Common myeloid progenitor, CD34-positive (primary cell): ENCODE measurements at regions not wholly inside any gene's neighbourhood (a gene's known extent, or its start where the extent isn't known, plus 50 kb on each side); places are given as distances from the start of the nearest gene placed in this dataset.

Source experiments
- CTCF ChIA-PET: fragments of 350-600 bp; sonication (Branson Sonifier 250); formaldehyde crosslinking; loops from one replicate; lab custom pipeline; 2021; ENCODE audit warnings: antibody characterized with exemption; lab: Charles Lee
- POLR2A ChIA-PET: fragments of 350-600 bp; sonication (Branson Sonifier 250); formaldehyde crosslinking; loops from one replicate; lab custom pipeline; 2021; ENCODE audit warnings: antibody characterized with exemption; lab: Charles Lee
- DNase-seq, 3 donors: peaks; one replicate each; pipeline versions ENCODE4 v3.0.0 to v3.0.0-alpha.2; 2013
- H3K27ac ChIP-seq, 2 experiments: 1 replicate in 1 of 2; 2 replicates in 1 of 2; pipeline ENCODE4 v1.7.0; 2013; ENCODE audit warnings: inconsistent platforms in 2 of 2, low read length in 2 of 2, mild to moderate bottlenecking in 2 of 2, low read depth in 1 of 2, moderate library complexity in 1 of 2; ENCODE audit not compliant: severe bottlenecking in 2 of 2, insufficient read depth in 1 of 2, poor library complexity in 1 of 2
- H3K27me3 ChIP-seq, 5 experiments: replicated peaks in 2 of 5; 1 replicate in 3 of 5; 2 replicates in 2 of 5; pipeline versions ENCODE4 v1.6.1 to v1.7.0; 2013; ENCODE audit warnings: low read length in 4 of 5, mild to moderate bottlenecking in 2 of 5, moderate library complexity in 2 of 5, inconsistent platforms in 1 of 5; ENCODE audit not compliant: insufficient read depth in 5 of 5, control insufficient read depth in 4 of 5
- H3K36me3 ChIP-seq, 4 experiments: 1 replicate in 2 of 4; 2 replicates in 2 of 4; pipeline versions ENCODE4 v1.6.1 to v1.7.0; 2013; ENCODE audit warnings: low read length in 3 of 4, control low read depth in 1 of 4, mild to moderate bottlenecking in 1 of 4; ENCODE audit not compliant: control insufficient read depth in 4 of 4, insufficient read depth in 4 of 4
- H3K4me1 ChIP-seq, 4 experiments: 1 replicate in 3 of 4; 2 replicates in 1 of 4; pipeline versions ENCODE4 v1.6.1 to v1.7.1; 2013; ENCODE audit warnings: low read length in 3 of 4, mild to moderate bottlenecking in 3 of 4, control low read depth in 1 of 4, inconsistent platforms in 1 of 4, moderate library complexity in 1 of 4; ENCODE audit not compliant: control insufficient read depth in 4 of 4, insufficient read depth in 4 of 4; ENCODE audit errors: control extremely low read depth in 1 of 4
- H3K4me3 ChIP-seq, 7 experiments: 1 replicate in 4 of 7; 2 replicates in 3 of 7; pipeline versions ENCODE4 v1.5.1 to v1.7.0; 2013; ENCODE audit warnings: mild to moderate bottlenecking in 7 of 7, low read length in 6 of 7, moderate library complexity in 6 of 7, inconsistent platforms in 2 of 7, low read depth in 2 of 7, control low read depth in 1 of 7; ENCODE audit not compliant: insufficient read depth in 4 of 7, control insufficient read depth in 1 of 7; ENCODE audit errors: extremely low read depth in 1 of 7
- H3K9me3 ChIP-seq, 5 experiments: 1 replicate in 4 of 5; 2 replicates in 1 of 5; pipeline versions ENCODE4 v1.6.1 to v1.7.1; 2013; ENCODE audit warnings: low read length in 4 of 5, mild to moderate bottlenecking in 2 of 5, inconsistent platforms in 1 of 5, low read depth in 1 of 5, moderate library complexity in 1 of 5; ENCODE audit not compliant: control insufficient read depth in 4 of 5, insufficient read depth in 2 of 5; ENCODE audit errors: control extremely low read depth in 1 of 5
- WGBS: methylation state at CpG from one replicate; pipeline ENCODE4 v1.1.5; 2013; ENCODE audit not compliant: insufficient coverage; 5-methylcytosine and 5-hydroxymethylcytosine counted together

GRCh38 chr5:176183321-176184074 lies 54.7 kb upstream of the SIMC1 start:
- 95% methylated on average over 16 of the region's 16 CpGs for WGBS
- H3K4me1 ChIP-seq: no peaks in the 10 kb centered on the region
- H3K27ac ChIP-seq: no peak overlapping the region
- peaks cover 0 to 6% (median 2%) of the 10 kb centered on the region in 5 experiments for H3K9me3 ChIP-seq
- ChIA-PET CTCF (no interaction called here), POLR2A (no interaction called here)
- no peaks in the 10 kb centered on the region for H3K36me3 ChIP-seq
- H3K4me3 ChIP-seq: no peak overlapping the region
- peaks cover 0 to 29% (median 15%) of the 10 kb centered on the region in 5 experiments for H3K27me3 ChIP-seq
- no peak for DNase-seq

DNA sequence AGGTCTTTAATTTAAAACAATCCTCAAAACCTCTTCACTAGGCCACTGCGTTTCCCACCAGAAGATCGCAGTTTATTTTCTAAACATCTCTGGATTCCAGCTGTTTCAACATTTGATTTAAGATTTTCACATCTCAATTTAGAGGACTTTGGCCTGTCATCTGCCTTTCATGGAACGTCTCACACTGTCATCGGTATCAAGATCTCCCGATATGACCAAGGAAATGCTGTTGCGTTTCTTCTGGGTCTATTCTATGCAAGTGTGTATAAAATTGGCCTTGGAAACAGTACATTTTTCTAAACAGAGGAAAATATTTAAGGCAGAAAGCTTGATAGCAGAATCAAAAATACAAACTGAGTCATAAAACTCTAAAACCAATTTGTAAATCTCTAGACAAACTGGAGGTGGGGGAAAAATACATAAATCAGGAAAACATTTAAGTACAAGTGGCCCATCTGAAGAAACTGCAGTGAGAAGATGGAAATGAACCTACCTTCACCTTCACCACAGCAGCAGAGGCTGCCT lies 53.6 kb upstream of the SIMC1 start:
- ChIA-PET POLR2A (no interaction called here), CTCF (interaction anchor here (1.0 kb wide), 1 partner anchor 24 kb away, joined by 3 read pairs; no protein-coding TSS in a partner anchor)
- H3K9me3 ChIP-seq: no peaks in the 10 kb centered on the region
- H3K4me1 ChIP-seq: no peaks in the 10 kb centered on the region
- H3K4me3 ChIP-seq: no peak overlapping the region
- no peaks in the 10 kb centered on the region for H3K36me3 ChIP-seq
- 100% methylated on average over 2 of the region's 6 CpGs for WGBS
- peaks cover 0 to 19% (median 9%) of the 10 kb centered on the region in 5 experiments for H3K27me3 ChIP-seq
- no peak for DNase-seq
- no peak overlapping the region for H3K27ac ChIP-seq

DNA sequence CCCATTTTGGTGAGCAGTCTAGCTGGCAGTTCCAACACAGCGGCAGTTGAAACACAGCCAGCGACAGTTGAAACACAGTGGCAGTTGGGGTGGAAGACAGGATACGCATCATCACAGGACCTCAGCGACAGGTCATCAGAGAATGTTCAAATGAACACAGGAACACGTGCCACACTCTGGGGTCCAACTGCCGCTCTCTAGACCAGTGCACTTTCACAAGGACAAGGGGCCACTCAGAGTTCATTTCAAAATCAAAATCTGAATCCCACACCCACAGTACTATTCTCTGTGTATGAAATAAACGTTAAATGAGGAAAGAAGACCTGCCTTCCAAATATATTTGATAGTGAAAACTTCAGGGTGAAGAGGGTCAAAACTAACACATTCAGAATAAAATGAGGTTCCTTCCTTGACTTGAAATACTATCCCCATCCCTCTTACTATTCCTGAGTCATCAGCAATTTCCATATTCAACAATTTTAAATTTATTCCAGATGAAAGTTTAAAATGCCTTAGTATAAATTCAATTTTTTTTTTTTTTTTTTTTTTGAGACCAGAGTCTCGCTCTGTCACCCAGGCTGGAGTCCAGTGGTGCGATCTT lies 53.0 kb upstream of the SIMC1 start:
- H3K4me1 ChIP-seq: no peaks in the 10 kb centered on the region
- no peaks in the 10 kb centered on the region for H3K9me3 ChIP-seq
- ChIA-PET POLR2A (no interaction called here), CTCF (interaction anchor here (1.0 kb wide), 1 partner anchor 25 kb away, joined by 3 read pairs; no protein-coding TSS in a partner anchor)
- H3K4me3 ChIP-seq: no peak overlapping the region
- H3K27me3 ChIP-seq: peaks cover 0 to 14% (median 8%) of the 10 kb centered on the region in 5 experiments
- H3K36me3 ChIP-seq: no peaks in the 10 kb centered on the region
- DNase-seq: peak in 1 of 3 donors; percentile 18
- WGBS: 79% methylated on average over 2 of the region's 9 CpGs
- no peak overlapping the region for H3K27ac ChIP-seq

GRCh38 chr5:176186107-176186506 lies 52.1 kb upstream of the SIMC1 start:
- H3K4me1 ChIP-seq: no peaks in the 10 kb centered on the region
- WGBS: no CpG with 5 or more reads among the region's 3 CpGs
- H3K4me3 ChIP-seq: no peak overlapping the region
- ChIA-PET CTCF (no interaction called here), POLR2A (no interaction called here)
- no peak for DNase-seq
- H3K36me3 ChIP-seq: no peaks in the 10 kb centered on the region
- no peak overlapping the region for H3K27ac ChIP-seq
- H3K9me3 ChIP-seq: no peaks in the 10 kb centered on the region
- peaks cover 0 to 11% (median 5%) of the 10 kb centered on the region in 5 experiments for H3K27me3 ChIP-seq

DNA sequence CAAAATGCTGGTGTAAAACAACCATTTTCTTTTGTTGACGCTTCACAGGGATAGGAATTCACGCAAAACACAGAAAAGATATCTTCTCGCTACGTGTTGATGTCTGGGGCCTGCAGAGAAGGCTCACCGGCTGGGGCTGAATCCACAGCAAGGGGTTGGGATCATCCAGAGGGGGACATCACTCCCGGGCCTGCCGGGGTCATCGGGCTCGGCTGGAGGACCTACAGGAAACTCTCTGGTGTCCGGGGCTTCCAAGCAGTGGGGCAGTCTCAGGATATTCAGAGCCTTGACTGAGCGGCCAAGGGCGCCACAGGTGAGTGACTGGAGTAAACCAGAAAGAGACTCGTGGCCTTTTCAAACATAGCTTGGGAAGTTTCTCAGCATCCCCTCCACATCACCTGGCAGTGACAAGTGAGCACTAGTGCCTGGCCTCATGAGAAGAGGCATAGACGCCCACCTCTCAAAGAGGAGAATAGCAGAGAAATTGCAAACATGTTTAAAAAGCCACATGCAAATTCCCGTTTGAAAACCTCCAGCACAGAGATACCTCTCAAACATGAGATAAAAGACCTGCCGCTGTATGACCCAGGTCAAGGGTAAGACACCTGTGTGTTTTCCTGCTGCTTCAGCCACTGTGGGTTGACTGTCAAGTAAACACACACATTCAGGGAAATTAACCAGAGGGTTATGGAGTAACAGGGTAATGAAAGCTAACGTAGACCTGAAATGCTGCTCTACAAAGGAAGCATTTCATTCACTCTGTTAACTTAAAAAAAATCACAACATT lies 50.8 kb upstream of the SIMC1 start:
- peaks cover 0 to 9% (median 4%) of the 10 kb centered on the region in 5 experiments for H3K27me3 ChIP-seq
- no peak overlapping the region for H3K27ac ChIP-seq
- H3K9me3 ChIP-seq: no peaks in the 10 kb centered on the region
- H3K4me1 ChIP-seq: no peaks in the 10 kb centered on the region
- POLR2A ChIA-PET: no interaction called here
- no peak overlapping the region for H3K4me3 ChIP-seq
- no peaks in the 10 kb centered on the region for H3K36me3 ChIP-seq
- WGBS: 90% methylated on average over 15 of the region's 17 CpGs
- no peak for DNase-seq
- CTCF ChIA-PET: no interaction called here

GRCh38 chr5:176188085-176188484 lies 50.1 kb upstream of the SIMC1 start:
- ChIA-PET POLR2A (no interaction called here), CTCF (no interaction called here)
- 96% methylated on average over 5 of the region's 7 CpGs for WGBS
- Histone ChIP-seq H3K9me3 (no peaks in the 10 kb centered on the region), H3K27ac (no peak overlapping the region), H3K4me1 (no peaks in the 10 kb centered on the region), H3K27me3 (peaks cover 0 to 13% (median 6%) of the 10 kb centered on the region in 5 experiments), H3K36me3 (no peaks in the 10 kb centered on the region), H3K4me3 (no peak overlapping the region)
- no peak for DNase-seq
